ENCODE measurements at regions not wholly inside any gene's neighbourhood (a gene's known extent, or its start where the extent isn't known, plus 50 kb on each side); places are given as distances from the start of the nearest gene placed in this dataset.

DNA sequence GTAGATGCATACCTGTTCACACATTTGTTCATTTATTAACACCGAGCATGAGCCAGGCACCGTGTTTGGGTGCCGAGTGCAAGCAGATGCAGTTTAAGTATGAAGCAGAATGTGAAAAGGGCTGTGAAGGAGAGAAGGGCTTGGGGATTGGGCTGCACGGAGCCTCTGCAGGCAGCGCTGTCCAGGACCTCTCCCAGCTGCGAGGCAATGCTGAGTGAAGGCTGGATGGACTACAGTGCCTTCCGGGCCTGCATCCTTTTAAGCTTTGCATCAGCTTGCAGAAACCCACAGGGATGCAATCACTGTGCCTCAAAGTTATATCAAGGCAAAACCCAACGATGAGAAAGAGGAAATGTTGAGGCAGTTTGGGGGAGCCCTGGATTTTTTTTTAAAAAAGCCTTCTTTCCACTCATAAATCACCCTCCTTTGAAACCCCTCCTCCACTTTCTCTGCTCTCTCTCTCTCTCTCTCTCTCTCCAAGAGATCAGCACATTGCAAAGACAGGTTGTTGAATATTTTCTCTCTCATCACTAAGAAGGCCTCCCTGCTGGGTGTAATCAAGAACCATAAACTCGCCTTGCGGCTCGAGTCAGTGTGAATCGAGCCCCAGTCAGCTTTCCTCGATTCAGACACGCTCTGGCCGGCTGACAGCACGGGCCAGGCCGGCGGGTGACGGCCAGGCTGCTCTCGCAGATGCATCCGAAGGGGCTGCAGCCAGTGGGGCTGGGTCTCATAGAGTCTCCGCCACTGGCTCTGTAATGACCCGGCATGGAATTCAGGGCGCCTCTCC is 89.2 kb upstream of the POU3F1 start:
- TF ChIP-seq, protein P1, sequence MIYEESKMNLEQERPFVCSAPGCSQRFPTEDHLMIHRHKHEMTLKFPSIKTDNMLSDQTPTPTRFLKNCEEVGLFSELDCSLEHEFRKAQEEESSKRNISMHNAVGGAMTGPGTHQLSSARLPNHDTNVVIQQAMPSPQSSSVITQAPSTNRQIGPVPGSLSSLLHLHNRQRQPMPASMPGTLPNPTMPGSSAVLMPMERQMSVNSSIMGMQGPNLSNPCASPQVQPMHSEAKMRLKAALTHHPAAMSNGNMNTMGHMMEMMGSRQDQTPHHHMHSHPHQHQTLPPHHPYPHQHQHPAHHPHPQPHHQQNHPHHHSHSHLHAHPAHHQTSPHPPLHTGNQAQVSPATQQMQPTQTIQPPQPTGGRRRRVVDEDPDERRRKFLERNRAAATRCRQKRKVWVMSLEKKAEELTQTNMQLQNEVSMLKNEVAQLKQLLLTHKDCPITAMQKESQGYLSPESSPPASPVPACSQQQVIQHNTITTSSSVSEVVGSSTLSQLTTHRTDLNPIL (CRISPR knock-in tag; IDR thresholded peaks at IDR 0.05; ENCODE audit: low read depth) = no peak
- TF ChIP-seq ZNF70 (CRISPR knock-in tag; IDR thresholded peaks at IDR 0.05) (no peak), BACH2 (CRISPR knock-in tag; IDR thresholded peaks at IDR 0.05; ENCODE audit: borderline replicate concordance) (no peak), ZNF565 (CRISPR knock-in tag; conservative IDR thresholded peaks at IDR 0.05; ENCODE audit: low read depth) (no peak), CSDC2 (CRISPR knock-in tag; IDR thresholded peaks at IDR 0.05) (no peak), TCF4 (CRISPR knock-in tag; IDR thresholded peaks at IDR 0.05; ENCODE audit: borderline replicate concordance) (no peak), SNAI2 (CRISPR knock-in tag; IDR thresholded peaks at IDR 0.05) (no peak), OSR1 (CRISPR knock-in tag; IDR thresholded peaks at IDR 0.05) (no peak), ZNF8 (CRISPR knock-in tag; IDR thresholded peaks at IDR 0.05) (no peak), ZFP3 (CRISPR knock-in tag; IDR thresholded peaks at IDR 0.05) (no peak), ISL1 (CRISPR knock-in tag; IDR thresholded peaks at IDR 0.05) (no peak), ZFP30 (CRISPR knock-in tag; IDR thresholded peaks at IDR 0.05) (no peak)
- TF ChIP-seq, protein P2, sequence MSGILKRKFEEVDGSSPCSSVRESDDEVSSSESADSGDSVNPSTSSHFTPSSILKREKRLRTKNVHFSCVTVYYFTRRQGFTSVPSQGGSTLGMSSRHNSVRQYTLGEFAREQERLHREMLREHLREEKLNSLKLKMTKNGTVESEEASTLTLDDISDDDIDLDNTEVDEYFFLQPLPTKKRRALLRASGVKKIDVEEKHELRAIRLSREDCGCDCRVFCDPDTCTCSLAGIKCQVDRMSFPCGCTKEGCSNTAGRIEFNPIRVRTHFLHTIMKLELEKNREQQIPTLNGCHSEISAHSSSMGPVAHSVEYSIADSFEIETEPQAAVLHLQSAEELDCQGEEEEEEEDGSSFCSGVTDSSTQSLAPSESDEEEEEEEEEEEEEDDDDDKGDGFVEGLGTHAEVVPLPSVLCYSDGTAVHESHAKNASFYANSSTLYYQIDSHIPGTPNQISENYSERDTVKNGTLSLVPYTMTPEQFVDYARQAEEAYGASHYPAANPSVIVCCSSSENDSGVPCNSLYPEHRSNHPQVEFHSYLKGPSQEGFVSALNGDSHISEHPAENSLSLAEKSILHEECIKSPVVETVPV (CRISPR knock-in tag; IDR thresholded peaks at IDR 0.05) = no peak
- TF ChIP-seq, protein P3, sequence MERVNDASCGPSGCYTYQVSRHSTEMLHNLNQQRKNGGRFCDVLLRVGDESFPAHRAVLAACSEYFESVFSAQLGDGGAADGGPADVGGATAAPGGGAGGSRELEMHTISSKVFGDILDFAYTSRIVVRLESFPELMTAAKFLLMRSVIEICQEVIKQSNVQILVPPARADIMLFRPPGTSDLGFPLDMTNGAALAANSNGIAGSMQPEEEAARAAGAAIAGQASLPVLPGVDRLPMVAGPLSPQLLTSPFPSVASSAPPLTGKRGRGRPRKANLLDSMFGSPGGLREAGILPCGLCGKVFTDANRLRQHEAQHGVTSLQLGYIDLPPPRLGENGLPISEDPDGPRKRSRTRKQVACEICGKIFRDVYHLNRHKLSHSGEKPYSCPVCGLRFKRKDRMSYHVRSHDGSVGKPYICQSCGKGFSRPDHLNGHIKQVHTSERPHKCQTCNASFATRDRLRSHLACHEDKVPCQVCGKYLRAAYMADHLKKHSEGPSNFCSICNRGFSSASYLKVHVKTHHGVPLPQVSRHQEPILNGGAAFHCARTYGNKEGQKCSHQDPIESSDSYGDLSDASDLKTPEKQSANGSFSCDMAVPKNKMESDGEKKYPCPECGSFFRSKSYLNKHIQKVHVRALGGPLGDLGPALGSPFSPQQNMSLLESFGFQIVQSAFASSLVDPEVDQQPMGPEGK (CRISPR knock-in tag; IDR thresholded peaks at IDR 0.05; ENCODE audit: borderline replicate concordance) = no peak
- TF ChIP-seq, protein P4, sequence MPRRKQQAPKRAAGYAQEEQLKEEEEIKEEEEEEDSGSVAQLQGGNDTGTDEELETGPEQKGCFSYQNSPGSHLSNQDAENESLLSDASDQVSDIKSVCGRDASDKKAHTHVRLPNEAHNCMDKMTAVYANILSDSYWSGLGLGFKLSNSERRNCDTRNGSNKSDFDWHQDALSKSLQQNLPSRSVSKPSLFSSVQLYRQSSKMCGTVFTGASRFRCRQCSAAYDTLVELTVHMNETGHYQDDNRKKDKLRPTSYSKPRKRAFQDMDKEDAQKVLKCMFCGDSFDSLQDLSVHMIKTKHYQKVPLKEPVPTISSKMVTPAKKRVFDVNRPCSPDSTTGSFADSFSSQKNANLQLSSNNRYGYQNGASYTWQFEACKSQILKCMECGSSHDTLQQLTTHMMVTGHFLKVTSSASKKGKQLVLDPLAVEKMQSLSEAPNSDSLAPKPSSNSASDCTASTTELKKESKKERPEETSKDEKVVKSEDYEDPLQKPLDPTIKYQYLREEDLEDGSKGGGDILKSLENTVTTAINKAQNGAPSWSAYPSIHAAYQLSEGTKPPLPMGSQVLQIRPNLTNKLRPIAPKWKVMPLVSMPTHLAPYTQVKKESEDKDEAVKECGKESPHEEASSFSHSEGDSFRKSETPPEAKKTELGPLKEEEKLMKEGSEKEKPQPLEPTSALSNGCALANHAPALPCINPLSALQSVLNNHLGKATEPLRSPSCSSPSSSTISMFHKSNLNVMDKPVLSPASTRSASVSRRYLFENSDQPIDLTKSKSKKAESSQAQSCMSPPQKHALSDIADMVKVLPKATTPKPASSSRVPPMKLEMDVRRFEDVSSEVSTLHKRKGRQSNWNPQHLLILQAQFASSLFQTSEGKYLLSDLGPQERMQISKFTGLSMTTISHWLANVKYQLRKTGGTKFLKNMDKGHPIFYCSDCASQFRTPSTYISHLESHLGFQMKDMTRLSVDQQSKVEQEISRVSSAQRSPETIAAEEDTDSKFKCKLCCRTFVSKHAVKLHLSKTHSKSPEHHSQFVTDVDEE (CRISPR knock-in tag; IDR thresholded peaks at IDR 0.05) = no peak
- ATAC-seq = no peak

DNA sequence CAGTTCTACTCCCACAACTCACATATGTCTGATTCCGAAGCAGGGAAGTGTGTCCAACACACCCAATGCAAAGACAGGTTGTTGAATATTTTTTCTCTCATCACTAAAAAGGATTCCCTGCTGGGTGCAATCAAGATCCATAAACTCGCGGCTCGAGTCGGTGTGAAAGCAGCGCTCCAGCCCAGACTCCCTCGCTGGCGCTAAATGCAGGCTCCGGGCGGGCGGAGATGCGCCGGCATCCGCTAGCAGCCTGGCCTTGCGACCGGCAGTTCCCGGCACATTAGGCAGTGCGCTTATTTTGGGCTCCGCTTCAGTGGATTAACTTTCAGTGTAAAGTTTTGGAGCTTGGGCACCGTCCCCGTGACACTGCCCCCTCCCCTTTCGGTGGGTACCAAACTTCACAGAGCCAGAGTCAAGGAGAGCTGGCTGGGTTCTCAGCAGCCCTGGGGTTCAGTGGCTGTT is 87.7 kb upstream of the POU3F1 start:
- TF ChIP-seq TCF4 (CRISPR knock-in tag; IDR thresholded peaks at IDR 0.05; ENCODE audit: borderline replicate concordance) (no peak), ZNF8 (CRISPR knock-in tag; IDR thresholded peaks at IDR 0.05) (no peak), GLIS3 (CRISPR knock-in tag; IDR thresholded peaks at IDR 0.05) (no peak), RARB (CRISPR knock-in tag; IDR thresholded peaks at IDR 0.05) (no peak), BACH2 (CRISPR knock-in tag; IDR thresholded peaks at IDR 0.05; ENCODE audit: borderline replicate concordance) (no peak), ZNF565 (CRISPR knock-in tag; conservative IDR thresholded peaks at IDR 0.05; ENCODE audit: low read depth) (no peak), CSDC2 (CRISPR knock-in tag; IDR thresholded peaks at IDR 0.05) (no peak), ARNTL (CRISPR knock-in tag; IDR thresholded peaks at IDR 0.05; ENCODE audit: borderline replicate concordance, low read depth) (no peak)
- TF ChIP-seq, protein P2 (CRISPR knock-in tag; IDR thresholded peaks at IDR 0.05) = no peak
- no peak for ATAC-seq

DNA sequence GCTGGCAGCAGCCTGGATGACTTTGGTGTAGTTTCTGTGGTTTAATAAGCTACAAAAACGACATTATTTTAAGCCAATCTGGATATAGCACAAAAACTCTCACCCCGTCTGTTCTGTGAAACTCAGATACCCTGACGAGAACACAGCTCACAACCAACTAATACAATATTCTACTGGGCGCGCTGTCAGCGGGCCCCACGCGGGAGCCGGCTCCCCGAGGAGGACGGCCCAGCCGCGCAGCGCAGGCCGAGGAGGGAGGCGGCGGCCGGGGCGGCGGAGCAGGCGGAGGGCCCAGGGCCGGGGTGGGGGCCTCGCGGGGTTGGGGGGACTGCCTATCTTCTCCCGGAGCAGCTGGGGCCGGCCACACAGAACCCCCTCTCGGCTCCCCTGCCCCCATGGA is 87.2 kb upstream of the POU3F1 start:
- TF ChIP-seq ISL1 (CRISPR knock-in tag; IDR thresholded peaks at IDR 0.05) (no peak), ZC3H10 (CRISPR knock-in tag; IDR thresholded peaks at IDR 0.05) (no peak), RARB (CRISPR knock-in tag; IDR thresholded peaks at IDR 0.05) (no peak), ESRRG (CRISPR knock-in tag; IDR thresholded peaks at IDR 0.05) (no peak), ZNF565 (CRISPR knock-in tag; conservative IDR thresholded peaks at IDR 0.05; ENCODE audit: low read depth) (no peak), ARNTL (CRISPR knock-in tag; IDR thresholded peaks at IDR 0.05; ENCODE audit: borderline replicate concordance, low read depth) (no peak), TCF4 (CRISPR knock-in tag; IDR thresholded peaks at IDR 0.05; ENCODE audit: borderline replicate concordance) (no peak), ZFP3 (CRISPR knock-in tag; IDR thresholded peaks at IDR 0.05) (no peak), CSDC2 (CRISPR knock-in tag; IDR thresholded peaks at IDR 0.05) (no peak)
- no peak for ATAC-seq

Measured in SK-N-SH treated with all-trans-retinoic acid at 6 μM for 48 hours (cell line).